LNCAP (cell line): ENCODE measurements at regions not wholly inside any gene's neighbourhood (a gene's known extent, or its start where the extent isn't known, plus 50 kb on each side); places are given as distances from the start of the nearest gene placed in this dataset.

Source experiments
- CTCF ChIP-seq: fragments of 450-650 bp; IDR thresholded peaks from 2 replicates; pipeline ENCODE4 v1.5.1; 2017; ENCODE audit warnings: mild to moderate bottlenecking

- no peak for TF ChIP-seq CTCF
Observed at GRCh38 chr6:86273936-86274335, 631.2 kb upstream of the SYNCRIP start.

GRCh38 chr6:86256615-86257187 is 614.0 kb upstream of the SYNCRIP start:
- TF ChIP-seq CTCF, result no peak

GRCh38 chr6:86255973-86256372 is 613.3 kb upstream of the SYNCRIP start:
- no peak for TF ChIP-seq CTCF

GRCh38 chr6:86251106-86251505 is 608.4 kb upstream of the SYNCRIP start:
- no peak for TF ChIP-seq CTCF

GRCh38 chr6:86217906-86218305 is 575.2 kb upstream of the SYNCRIP start:
- no peak for TF ChIP-seq CTCF

- TF ChIP-seq CTCF, result no peak
Observed at GRCh38 chr6:86215323-86215722, 572.6 kb upstream of the SYNCRIP start.

- TF ChIP-seq CTCF, result no peak
Observed at GRCh38 chr6:86205980-86206379, 563.3 kb upstream of the SYNCRIP start.

- TF ChIP-seq CTCF, result no peak
Observed at GRCh38 chr6:86203044-86203443, 560.4 kb upstream of the SYNCRIP start.
